Activated naive CD4-positive, alpha-beta T cell treated with anti-CD3 and anti-CD28 coated beads, Interleukin-2, amount 10 ng/mL, durations not matched to agents 7 days and 5 days (primary cell): ENCODE measurements at regions not wholly inside any gene's neighbourhood (a gene's known extent, or its start where the extent isn't known, plus 50 kb on each side); places are given as distances from the start of the nearest gene placed in this dataset.
"Not testable (repeated sequence)": the region's sequence is repeated elsewhere in the genome, so short reads cannot be mapped to it uniquely, and the experiment has no call there.

Experiments used
- CTCF ChIA-PET: fragments of 350-600 bp; sonication (Branson Sonifier 250); formaldehyde crosslinking; loops from one replicate; lab custom pipeline; 2021; ENCODE audit warnings: antibody characterized with exemption; lab: Charles Lee
- DNase-seq: peaks from one replicate; pipeline ENCODE4 v3.0.0-alpha.2; 2020
- H3K27ac Mint-ChIP-seq: one replicate; pipeline ENCODE4 v1.8.0; 2021; ENCODE audit warnings: mild to moderate bottlenecking, moderate library complexity, mixed read lengths
- H3K27me3 Mint-ChIP-seq: one replicate; pipeline ENCODE4 v1.8.0; 2021; ENCODE audit warnings: mild to moderate bottlenecking, mixed read lengths
- H3K36me3 Mint-ChIP-seq: one replicate; pipeline ENCODE4 v1.8.0; 2021; ENCODE audit warnings: mixed read lengths
- H3K4me1 Mint-ChIP-seq: one replicate; pipeline ENCODE4 v1.8.0; 2021; ENCODE audit warnings: mixed read lengths
- H3K4me3 Mint-ChIP-seq: one replicate; pipeline ENCODE4 v1.8.0; 2021; ENCODE audit warnings: mild to moderate bottlenecking, moderate library complexity, mixed read lengths
- H3K9me3 Mint-ChIP-seq: one replicate; pipeline ENCODE4 v1.8.0; 2021; ENCODE audit warnings: mixed read lengths

GRCh38 chr2:365367-366275 lies 77.7 kb upstream of the ALKAL2 start:
- CTCF ChIA-PET: no interaction called here
- H3K27ac Mint-ChIP-seq: no peak overlapping the region
- DNase-seq: no peak
- H3K36me3 Mint-ChIP-seq: no peaks in the 10 kb centered on the region
- H3K27me3 Mint-ChIP-seq: peaks cover 11% of the 10 kb centered on the region
- H3K4me1 Mint-ChIP-seq: no peaks in the 10 kb centered on the region
- no peak overlapping the region for H3K4me3 Mint-ChIP-seq
- peaks cover 2% of the 10 kb centered on the region for H3K9me3 Mint-ChIP-seq

GRCh38 chr2:363824-364470 lies 76.1 kb upstream of the ALKAL2 start:
- no peak overlapping the region for H3K4me3 Mint-ChIP-seq
- no peak for DNase-seq
- H3K4me1 Mint-ChIP-seq: no peaks in the 10 kb centered on the region
- peaks cover 2% of the 10 kb centered on the region for H3K9me3 Mint-ChIP-seq
- CTCF ChIA-PET: no interaction called here
- H3K27ac Mint-ChIP-seq: no peak overlapping the region
- no peaks in the 10 kb centered on the region for H3K36me3 Mint-ChIP-seq
- peaks cover 13% of the 10 kb centered on the region for H3K27me3 Mint-ChIP-seq

- no peak overlapping the region for H3K4me3 Mint-ChIP-seq
- H3K4me1 Mint-ChIP-seq: no peaks in the 10 kb centered on the region
- CTCF ChIA-PET: no interaction called here
- no peak overlapping the region for H3K27ac Mint-ChIP-seq
- DNase-seq: no peak
- H3K27me3 Mint-ChIP-seq: peaks cover 15% of the 10 kb centered on the region
- H3K36me3 Mint-ChIP-seq: no peaks in the 10 kb centered on the region
- H3K9me3 Mint-ChIP-seq: peaks cover 2% of the 10 kb centered on the region
These were observed 75.0 kb upstream of the ALKAL2 start for GRCh38 chr2:362924-363323.

GRCh38 chr2:360124-360523 lies 72.2 kb upstream of the ALKAL2 start:
- H3K27me3 Mint-ChIP-seq: peaks cover 17% of the 10 kb centered on the region

GRCh38 chr2:359047-359446 lies 71.2 kb upstream of the ALKAL2 start:
- no peaks in the 10 kb centered on the region for H3K4me1 Mint-ChIP-seq
- CTCF ChIA-PET: no interaction called here
- H3K4me3 Mint-ChIP-seq: no peak overlapping the region
- H3K9me3 Mint-ChIP-seq: no peaks in the 10 kb centered on the region
- H3K36me3 Mint-ChIP-seq: no peaks in the 10 kb centered on the region
- peak overlapping the region; percentile 29 for H3K27ac Mint-ChIP-seq
- H3K27me3 Mint-ChIP-seq: peaks cover 17% of the 10 kb centered on the region
- DNase-seq: no peak

More at GRCh38 chr2:360124-360523, 72.2 kb upstream of the ALKAL2 start:
- H3K36me3 Mint-ChIP-seq: no peaks in the 10 kb centered on the region
- CTCF ChIA-PET: no interaction called here
- H3K4me3 Mint-ChIP-seq: no peak overlapping the region
- DNase-seq: no peak
- no peak overlapping the region for H3K27ac Mint-ChIP-seq
- peaks cover 2% of the 10 kb centered on the region for H3K9me3 Mint-ChIP-seq
- H3K4me1 Mint-ChIP-seq: no peaks in the 10 kb centered on the region

- Mint-ChIP-seq H3K27me3 (peaks cover 17% of the 10 kb centered on the region), H3K9me3 (no peaks in the 10 kb centered on the region), H3K4me3 (no peak overlapping the region), H3K36me3 (no peaks in the 10 kb centered on the region), H3K4me1 (no peaks in the 10 kb centered on the region), H3K27ac (no peak overlapping the region)
- CTCF ChIA-PET: no interaction called here
- DNase-seq: no peak
These were observed 69.9 kb upstream of the ALKAL2 start for GRCh38 chr2:357811-358210.

GRCh38 chr2:356304-356703 lies 68.4 kb upstream of the ALKAL2 start:
- H3K4me1 Mint-ChIP-seq, DNase-seq, CTCF ChIA-PET, H3K4me3 Mint-ChIP-seq, H3K9me3 Mint-ChIP-seq, H3K36me3 Mint-ChIP-seq, H3K27ac Mint-ChIP-seq: not testable (repeated sequence)
- H3K27me3 Mint-ChIP-seq: peaks cover 17% of the 10 kb centered on the region

- Mint-ChIP-seq H3K27me3 (peaks cover 17% of the 10 kb centered on the region), H3K4me3 (no peak overlapping the region), H3K9me3 (no peaks in the 10 kb centered on the region), H3K27ac (no peak overlapping the region), H3K36me3 (no peaks in the 10 kb centered on the region), H3K4me1 (no peaks in the 10 kb centered on the region)
- CTCF ChIA-PET: no interaction called here
- DNase-seq: no peak
These were observed 67.9 kb upstream of the ALKAL2 start for GRCh38 chr2:355773-356172.

- Mint-ChIP-seq H3K36me3 (no peaks in the 10 kb centered on the region), H3K9me3 (no peaks in the 10 kb centered on the region), H3K4me3 (no peak overlapping the region), H3K27me3 (peaks cover 13% of the 10 kb centered on the region), H3K27ac (no peak overlapping the region), H3K4me1 (no peaks in the 10 kb centered on the region)
- CTCF ChIA-PET: no interaction called here
- no peak for DNase-seq
These were observed 64.8 kb upstream of the ALKAL2 start for GRCh38 chr2:352696-353095.

- Mint-ChIP-seq H3K9me3 (no peaks in the 10 kb centered on the region), H3K27ac (no peak overlapping the region), H3K36me3 (no peaks in the 10 kb centered on the region), H3K4me3 (no peak overlapping the region), H3K27me3 (peaks cover 7% of the 10 kb centered on the region), H3K4me1 (no peaks in the 10 kb centered on the region)
- no peak for DNase-seq
- CTCF ChIA-PET: no interaction called here
These were observed 61.5 kb upstream of the ALKAL2 start for GRCh38 chr2:349390-349789.

GRCh38 chr2:348361-348916 lies 60.5 kb upstream of the ALKAL2 start:
- Mint-ChIP-seq H3K36me3 (no peaks in the 10 kb centered on the region), H3K4me3 (no peak overlapping the region), H3K27me3 (peaks cover 8% of the 10 kb centered on the region), H3K9me3 (no peaks in the 10 kb centered on the region), H3K4me1 (no peaks in the 10 kb centered on the region), H3K27ac (no peak overlapping the region)
- CTCF ChIA-PET: no interaction called here
- DNase-seq: no peak

- Mint-ChIP-seq H3K36me3 (no peaks in the 10 kb centered on the region), H3K4me1 (no peaks in the 10 kb centered on the region), H3K27me3 (peaks cover 28% of the 10 kb centered on the region), H3K4me3 (no peak overlapping the region), H3K27ac (no peak overlapping the region), H3K9me3 (no peaks in the 10 kb centered on the region)
- no peak for DNase-seq
- CTCF ChIA-PET: no interaction called here
These were observed 56.9 kb upstream of the ALKAL2 start for GRCh38 chr2:344811-345210.

GRCh38 chr2:343355-343754 lies 55.5 kb upstream of the ALKAL2 start:
- Mint-ChIP-seq H3K4me3 (no peak overlapping the region), H3K9me3 (peaks cover 10% of the 10 kb centered on the region), H3K36me3 (no peaks in the 10 kb centered on the region), H3K27me3 (peaks cover 25% of the 10 kb centered on the region), H3K27ac (no peak overlapping the region), H3K4me1 (no peaks in the 10 kb centered on the region)
- CTCF ChIA-PET: interaction anchor here (1.5 kb wide), 1 partner anchor 32 kb away, joined by 3 read pairs; no protein-coding TSS in a partner anchor
- no peak for DNase-seq

- no peaks in the 10 kb centered on the region for H3K4me1 Mint-ChIP-seq
- peaks cover 21% of the 10 kb centered on the region for H3K27me3 Mint-ChIP-seq
- CTCF ChIA-PET: interaction anchor here (1.5 kb wide), 1 partner anchor 33 kb away, joined by 3 read pairs; no protein-coding TSS in a partner anchor
These were observed 54.0 kb upstream of the ALKAL2 start for GRCh38 chr2:341912-342311.

More at GRCh38 chr2:341912-342311, 54.0 kb upstream of the ALKAL2 start:
- Mint-ChIP-seq H3K4me3 (no peak overlapping the region), H3K9me3 (peaks cover 16% of the 10 kb centered on the region), H3K36me3 (no peaks in the 10 kb centered on the region), H3K27ac (no peak overlapping the region)
- no peak for DNase-seq
